Gastroesophageal sphincter (tissue), 4 donors: ENCODE measurements at regions not wholly inside any gene's neighbourhood (a gene's known extent, or its start where the extent isn't known, plus 50 kb on each side); places are given as distances from the start of the nearest gene placed in this dataset.

ENCODE experiments used
- ATAC-seq: fragments of 150-250 bp; one replicate; pipeline ENCODE4 v1.9.1; 2016; ENCODE audit warnings: mild to moderate bottlenecking, moderate library complexity
- H3K27ac ChIP-seq, 4 donors: fragments of 200-600 bp; sonication (generic) in 3 of 4; 1 replicate in 3 of 4; 2 replicates in 1 of 4; pipeline ENCODE4 v1.5.1; 2016 to 2019
- H3K27me3 ChIP-seq: fragments of 200-600 bp; sonication (generic); one replicate; pipeline ENCODE4 v1.5.1; 2019
- H3K36me3 ChIP-seq, 2 donors: fragments of 200-600 bp; sonication (generic); one replicate each; pipeline ENCODE4 v1.5.1; 2019; ENCODE audit warnings: control low read depth in 1 of 2
- H3K4me1 ChIP-seq, 3 donors: fragments of 200-600 bp; sonication (generic); 1 replicate in 2 of 3; 2 replicates in 1 of 3; pipeline ENCODE4 v1.5.1; 2016 to 2019; ENCODE audit warnings: control low read depth in 2 of 3
- H3K4me3 ChIP-seq, 2 donors: fragments of 200-600 bp; sonication (generic); one replicate each; pipeline ENCODE4 v1.5.1; 2019; ENCODE audit warnings: mild to moderate bottlenecking in 1 of 2, moderate library complexity in 1 of 2
- H3K9me3 ChIP-seq, 3 donors: fragments of 200-600 bp; sonication (generic); one replicate each; pipeline ENCODE4 v1.5.1; 2017 to 2019; ENCODE audit warnings: control low read depth in 2 of 3
- EP300 ChIP-seq: sonication (generic); formaldehyde crosslinking; IDR thresholded peaks from one replicate; pipeline ENCODE4 v1.6.1; 2017; ENCODE audit warnings: antibody characterized with exemption, mild to moderate bottlenecking
- POLR2A ChIP-seq, 2 donors: fragments of 450-650 bp; IDR thresholded peaks; one replicate each; pipeline ENCODE4 v1.6.1; 2017; ENCODE audit warnings: antibody characterized with exemption in 2 of 2, mild to moderate bottlenecking in 2 of 2, moderate library complexity in 1 of 2
- POLR2AphosphoS5 ChIP-seq: sonication (generic); formaldehyde crosslinking; IDR thresholded peaks from one replicate; pipeline ENCODE4 v1.6.1; 2017; ENCODE audit warnings: antibody characterized with exemption
- WGBS, 2 donors: methylation state at CpG; one replicate each; pipeline ENCODE4 v1.1.5; 2018; ENCODE audit warnings: low coverage in 1 of 2; 5-methylcytosine and 5-hydroxymethylcytosine counted together
- TF ChIP-seq, protein P1 (sequence below), 4 experiments: fragments of 200-600 bp in 2 of 4; fragments of 450-650 bp in 2 of 4; sonication (generic) in 1 of 4; IDR thresholded peaks; one replicate each; pipeline ENCODE4 v1.5.1; 2017 to 2019; ENCODE audit warnings: antibody characterized with exemption in 4 of 4, mild to moderate bottlenecking in 2 of 4, moderate library complexity in 2 of 4

DNA sequence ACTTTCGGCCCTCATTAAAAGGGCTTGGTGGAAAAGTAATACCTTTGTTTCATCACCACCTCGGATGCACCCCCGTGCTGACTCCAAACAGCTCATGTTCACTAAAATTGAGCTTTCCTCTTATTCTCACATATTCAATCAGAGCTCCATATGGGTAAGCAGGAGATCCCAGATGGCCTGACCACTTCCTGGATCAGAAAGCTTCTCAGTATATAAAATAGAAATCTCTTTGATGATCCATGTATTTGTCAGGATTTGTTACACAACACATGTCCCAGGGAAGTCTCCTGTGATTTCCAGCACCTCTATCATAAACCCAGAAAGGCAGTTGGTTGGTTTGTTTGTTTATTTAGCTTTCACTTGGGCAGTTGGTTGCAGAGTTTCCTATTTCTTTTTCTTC lies 402.0 kb downstream of the MLLT3 start:
- H3K27me3 ChIP-seq = no peaks in the 10 kb centered on the region
- no peak for TF ChIP-seq EP300
- TF ChIP-seq POLR2AphosphoS5 = no peak
- TF ChIP-seq POLR2A (IDR thresholded peaks at IDR 0.05) = no peak
- TF ChIP-seq, protein P1, sequence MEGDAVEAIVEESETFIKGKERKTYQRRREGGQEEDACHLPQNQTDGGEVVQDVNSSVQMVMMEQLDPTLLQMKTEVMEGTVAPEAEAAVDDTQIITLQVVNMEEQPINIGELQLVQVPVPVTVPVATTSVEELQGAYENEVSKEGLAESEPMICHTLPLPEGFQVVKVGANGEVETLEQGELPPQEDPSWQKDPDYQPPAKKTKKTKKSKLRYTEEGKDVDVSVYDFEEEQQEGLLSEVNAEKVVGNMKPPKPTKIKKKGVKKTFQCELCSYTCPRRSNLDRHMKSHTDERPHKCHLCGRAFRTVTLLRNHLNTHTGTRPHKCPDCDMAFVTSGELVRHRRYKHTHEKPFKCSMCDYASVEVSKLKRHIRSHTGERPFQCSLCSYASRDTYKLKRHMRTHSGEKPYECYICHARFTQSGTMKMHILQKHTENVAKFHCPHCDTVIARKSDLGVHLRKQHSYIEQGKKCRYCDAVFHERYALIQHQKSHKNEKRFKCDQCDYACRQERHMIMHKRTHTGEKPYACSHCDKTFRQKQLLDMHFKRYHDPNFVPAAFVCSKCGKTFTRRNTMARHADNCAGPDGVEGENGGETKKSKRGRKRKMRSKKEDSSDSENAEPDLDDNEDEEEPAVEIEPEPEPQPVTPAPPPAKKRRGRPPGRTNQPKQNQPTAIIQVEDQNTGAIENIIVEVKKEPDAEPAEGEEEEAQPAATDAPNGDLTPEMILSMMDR (IDR thresholded peaks at IDR 0.05) = no peak
- H3K4me1 ChIP-seq = no peaks in the 10 kb centered on the region
- H3K9me3 ChIP-seq = no peaks in the 10 kb centered on the region
- no peaks in the 10 kb centered on the region for H3K36me3 ChIP-seq
- no peak overlapping the region for H3K4me3 ChIP-seq
- no peak for ATAC-seq
- 100% methylated on average over 1 to 3 of the region's 3 CpGs for WGBS, 2 donors
- no peak overlapping the region for H3K27ac ChIP-seq

DNA sequence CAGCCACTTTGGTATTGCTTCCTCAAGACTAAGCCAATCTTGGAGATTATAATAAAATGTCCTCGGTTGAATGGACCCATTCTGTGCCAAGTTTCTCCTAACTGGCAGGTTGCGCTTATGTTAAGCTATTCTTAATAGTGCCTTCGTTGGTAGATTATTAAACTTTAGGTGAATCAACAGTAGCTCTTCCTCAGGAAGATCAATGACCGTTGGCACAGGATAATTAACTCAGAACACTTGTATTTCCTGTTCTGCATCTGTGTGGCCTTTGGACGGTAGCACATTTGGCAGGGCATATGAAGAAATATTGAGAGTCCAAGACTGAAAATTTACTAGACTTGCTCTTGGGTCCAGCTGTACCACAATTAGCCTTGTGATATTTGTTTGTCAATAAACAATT lies 402.9 kb downstream of the MLLT3 start:
- WGBS, 2 donors = 73 to 76% methylated on average over 4 to 5 of the region's 5 CpGs
- ATAC-seq = no peak
- H3K4me1 ChIP-seq = no peaks in the 10 kb centered on the region
- H3K9me3 ChIP-seq = no peaks in the 10 kb centered on the region
- TF ChIP-seq POLR2AphosphoS5 (no peak), POLR2A (IDR thresholded peaks at IDR 0.05) (no peak), EP300 (no peak)
- TF ChIP-seq, protein P1 (IDR thresholded peaks at IDR 0.05) = no peak
- H3K4me3 ChIP-seq = no peak overlapping the region
- no peak overlapping the region for H3K27ac ChIP-seq
- H3K36me3 ChIP-seq = no peaks in the 10 kb centered on the region
- H3K27me3 ChIP-seq = no peaks in the 10 kb centered on the region

DNA sequence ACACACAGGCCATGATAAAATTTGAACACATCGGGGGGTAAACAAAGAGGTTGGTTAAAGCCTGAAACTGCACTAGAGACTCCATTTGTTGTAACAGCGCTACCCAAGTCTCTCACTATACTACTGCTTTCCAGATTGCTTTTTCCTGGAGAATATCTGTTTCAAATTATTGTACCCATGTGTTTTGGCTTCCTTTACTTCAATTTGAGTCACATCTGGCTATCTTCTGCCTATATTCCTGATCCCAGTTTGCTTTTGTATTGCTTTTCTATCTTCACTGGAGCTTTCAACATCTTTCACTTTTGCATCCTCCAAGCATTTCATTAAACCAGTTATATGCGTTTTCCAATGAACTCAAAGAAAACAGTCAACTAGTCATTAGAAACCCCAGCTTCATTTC lies 404.7 kb downstream of the MLLT3 start:
- Histone ChIP-seq H3K36me3 (no peaks in the 10 kb centered on the region), H3K27me3 (no peaks in the 10 kb centered on the region), H3K9me3 (no peaks in the 10 kb centered on the region), H3K4me3 (no peak overlapping the region), H3K27ac (no peak overlapping the region), H3K4me1 (no peaks in the 10 kb centered on the region)
- ATAC-seq = no peak
- no peak for TF ChIP-seq POLR2A (IDR thresholded peaks at IDR 0.05)
- TF ChIP-seq EP300 = no peak
- TF ChIP-seq, protein P1 (IDR thresholded peaks at IDR 0.05) = no peak
- TF ChIP-seq POLR2AphosphoS5 = no peak
- whole genome bisulfite sequencing, 2 donors = 88 to 96% methylated on average over 3 of the region's 3 CpGs

DNA sequence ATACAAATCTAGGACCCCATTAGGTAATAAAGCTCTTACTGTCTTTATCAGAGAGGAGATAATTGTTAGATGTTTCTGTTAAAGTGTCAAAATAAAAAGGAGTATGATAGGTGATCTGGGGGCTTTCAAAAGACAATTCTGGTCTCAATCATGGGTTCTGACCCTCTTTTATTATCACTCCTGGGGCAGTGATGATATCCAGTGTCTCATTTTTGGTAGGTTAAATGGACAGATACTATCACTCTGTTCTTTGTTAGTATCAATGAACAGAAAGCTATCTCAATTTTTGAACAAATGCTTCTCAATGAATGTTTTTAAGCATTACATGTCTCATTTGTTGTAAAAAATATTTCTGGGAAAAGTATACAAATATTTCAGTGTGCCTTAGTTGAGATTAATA lies 405.9 kb downstream of the MLLT3 start:
- Histone ChIP-seq H3K9me3 (no peaks in the 10 kb centered on the region), H3K27ac (no peak overlapping the region), H3K27me3 (no peaks in the 10 kb centered on the region), H3K4me1 (no peaks in the 10 kb centered on the region), H3K36me3 (no peaks in the 10 kb centered on the region), H3K4me3 (no peak overlapping the region)
- ATAC-seq = no peak
- TF ChIP-seq POLR2A (IDR thresholded peaks at IDR 0.05) (no peak), POLR2AphosphoS5 (no peak), EP300 (no peak)
- TF ChIP-seq, protein P1 (IDR thresholded peaks at IDR 0.05) = no peak

DNA sequence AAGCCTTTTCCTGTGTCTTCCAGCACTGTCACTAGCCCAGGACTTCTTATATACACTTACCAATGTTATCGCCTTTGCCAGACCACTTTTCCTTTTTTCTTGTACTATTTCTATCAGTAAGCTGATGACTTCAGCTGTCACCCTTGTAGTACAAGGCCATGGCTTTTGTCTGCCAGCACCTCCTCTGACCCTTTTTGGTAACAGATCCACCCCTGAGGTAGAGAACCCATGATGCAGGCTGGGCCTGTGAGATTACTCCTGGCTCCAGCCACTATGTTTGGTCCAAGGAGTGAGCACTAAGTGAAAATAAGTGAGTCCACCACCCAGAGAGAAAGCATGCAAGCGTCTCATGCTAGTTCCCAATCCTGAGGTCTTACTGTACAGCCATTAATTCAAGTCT lies 406.7 kb downstream of the MLLT3 start:
- Histone ChIP-seq H3K4me1 (no peaks in the 10 kb centered on the region), H3K27me3 (no peaks in the 10 kb centered on the region), H3K4me3 (no peak overlapping the region), H3K36me3 (no peaks in the 10 kb centered on the region), H3K27ac (no peak overlapping the region), H3K9me3 (no peaks in the 10 kb centered on the region)
- no peak for TF ChIP-seq POLR2AphosphoS5
- TF ChIP-seq POLR2A (IDR thresholded peaks at IDR 0.05) = no peak
- TF ChIP-seq EP300 = no peak
- TF ChIP-seq, protein P1 (IDR thresholded peaks at IDR 0.05) = no peak
- ATAC-seq = no peak
- WGBS, 2 donors = 82 to 100% methylated on average over 2 of the region's 2 CpGs
